ENCODE measurements at regions not wholly inside any gene's neighbourhood (a gene's known extent, or its start where the extent isn't known, plus 50 kb on each side); places are given as distances from the start of the nearest gene placed in this dataset.

- no peaks in the 10 kb centered on the region for H3K36me3 ChIP-seq
- peak overlapping the region; percentile 37 to 84 (median 68) for H3K27ac ChIP-seq
- DNase-seq (no peak), ATAC-seq (peak in 4 of 8 donors; percentile 4 to 38 (median 23))
- no peak for TF ChIP-seq CTCF (IDR thresholded peaks at IDR 0.05)
- peaks cover 3 to 57% (median 40%) of the 10 kb centered on the region in 9 donors for H3K4me1 ChIP-seq
- 36 to 51% methylated on average over 6 of the region's 6 CpGs for WGBS, 2 donors
- no peaks in the 10 kb centered on the region for H3K27me3 ChIP-seq
- intact Hi-C loops (cut with DNase I), result no loop called here
- H3K9me3 ChIP-seq, result no peaks in the 10 kb centered on the region
- H3K4me3 ChIP-seq, result peak overlapping the region in 4 of 10 donors; percentile 4 to 23 (median 8)
These were observed 255.3 kb upstream of the ZPLD1 start for GRCh38 chr3:102179326-102180177.

GRCh38 chr3:102180280-102180931 lies 254.4 kb upstream of the ZPLD1 start:
- 26 to 50% methylated on average over 7 of the region's 7 CpGs for WGBS, 2 donors
- H3K36me3 ChIP-seq, result no peaks in the 10 kb centered on the region
- H3K4me3 ChIP-seq, result peak overlapping the region in 4 of 10 donors; percentile 4 to 23 (median 8)
- no peaks in the 10 kb centered on the region for H3K9me3 ChIP-seq
- TF ChIP-seq CTCF (IDR thresholded peaks at IDR 0.05), result no peak
- H3K27ac ChIP-seq, result peak overlapping the region; percentile 37 to 84 (median 68)
- H3K4me1 ChIP-seq, result peaks cover 3 to 53% (median 40%) of the 10 kb centered on the region in 9 donors
- DNase-seq (peak in 1 of 2 donors; percentile 31), ATAC-seq (peak; percentile 22 to 92 (median 87))
- no peaks in the 10 kb centered on the region for H3K27me3 ChIP-seq
- intact Hi-C loops (cut with DNase I), result no loop called here

GRCh38 chr3:102181175-102181920 lies 253.5 kb upstream of the ZPLD1 start:
- no peak overlapping the region for H3K4me3 ChIP-seq
- DNase-seq (no peak), ATAC-seq (peak in 6 of 8 donors; percentile 27 to 62 (median 52))
- intact Hi-C loops (cut with DNase I), result no loop called here
- no peaks in the 10 kb centered on the region for H3K9me3 ChIP-seq
- H3K36me3 ChIP-seq, result no peaks in the 10 kb centered on the region
- H3K4me1 ChIP-seq, result peaks cover 3 to 52% (median 40%) of the 10 kb centered on the region in 9 donors
- H3K27ac ChIP-seq, result peak overlapping the region in 9 of 10 donors; percentile 37 to 84 (median 70)
- WGBS, 2 donors, result 69 to 77% methylated on average over 4 of the region's 4 CpGs
- H3K27me3 ChIP-seq, result no peaks in the 10 kb centered on the region
- TF ChIP-seq CTCF (IDR thresholded peaks at IDR 0.05), result no peak

- 36 to 38% methylated on average over 5 of the region's 5 CpGs for WGBS, 2 donors
- Histone ChIP-seq H3K36me3 (no peaks in the 10 kb centered on the region), H3K27ac (peak overlapping the region in 9 of 10 donors; percentile 37 to 84 (median 70)), H3K9me3 (no peaks in the 10 kb centered on the region), H3K4me3 (no peak overlapping the region), H3K27me3 (no peaks in the 10 kb centered on the region), H3K4me1 (peaks cover 3 to 52% (median 40%) of the 10 kb centered on the region in 9 donors)
- ATAC-seq (peak in 1 of 8 donors; percentile 34), DNase-seq (no peak)
- TF ChIP-seq CTCF (IDR thresholded peaks at IDR 0.05), result no peak
- intact Hi-C loops (cut with DNase I), result no loop called here
These were observed 252.7 kb upstream of the ZPLD1 start for GRCh38 chr3:102182162-102182561.
